HEK293T (cell line): ENCODE measurements at regions not wholly inside any gene's neighbourhood (a gene's known extent, or its start where the extent isn't known, plus 50 kb on each side); places are given as distances from the start of the nearest gene placed in this dataset.

Source experiments
- CTCF ChIA-PET: fragments of 350-600 bp; formaldehyde crosslinking; extraction: SDS; loops from one replicate; lab custom pipeline; 2021; ENCODE audit warnings: antibody characterized with exemption, inconsistent platforms; lab: Yijun Ruan, JAX
- POLR2A ChIA-PET: fragments of 350-600 bp; formaldehyde crosslinking; extraction: SDS; loops from one replicate; lab custom pipeline; 2020; ENCODE audit warnings: antibody characterized with exemption, inconsistent platforms; lab: Yijun Ruan, JAX
- DNase-seq: peaks from one replicate; pipeline ENCODE4 v3.0.0; 2012; ENCODE audit warnings: mixed read lengths; ENCODE audit errors: extremely low spot score
- ARNT ChIP-seq: fragments of 450-650 bp; IDR thresholded peaks from 2 replicates; pipeline ENCODE4 v1.6.1; 2017; ENCODE audit warnings: mild to moderate bottlenecking
- BHLHE40 ChIP-seq: fragments of 450-650 bp; IDR thresholded peaks from 2 replicates; pipeline ENCODE4 v1.6.1; 2016; ENCODE audit warnings: mild to moderate bottlenecking, moderate library complexity, borderline replicate concordance
- CTBP1 ChIP-seq: fragments of 450-650 bp; IDR thresholded peaks from 2 replicates; pipeline ENCODE4 v1.6.1; 2016; ENCODE audit warnings: borderline replicate concordance
- ELF4 ChIP-seq: fragments of 450-650 bp; IDR thresholded peaks from 2 replicates; pipeline ENCODE4 v1.6.1; 2017; ENCODE audit warnings: antibody characterized with exemption
- FOXA1 ChIP-seq: fragments of 450-650 bp; IDR thresholded peaks from 2 replicates; pipeline ENCODE4 v1.6.1; 2016; ENCODE audit warnings: mild to moderate bottlenecking
- FOXK2 ChIP-seq: fragments of 450-650 bp; IDR thresholded peaks from 2 replicates; pipeline ENCODE4 v1.6.1; 2016; ENCODE audit warnings: mild to moderate bottlenecking
- FOXM1 ChIP-seq: fragments of 450-650 bp; IDR thresholded peaks from 2 replicates; pipeline ENCODE4 v1.6.1; 2017; ENCODE audit warnings: mild to moderate bottlenecking, borderline replicate concordance
- HDGF ChIP-seq: fragments of 450-650 bp; IDR thresholded peaks from 2 replicates; pipeline ENCODE4 v1.6.1; 2017; ENCODE audit warnings: antibody characterized with exemption, borderline replicate concordance
- L3MBTL2 ChIP-seq: fragments of 450-650 bp; conservative IDR thresholded peaks from 2 replicates; pipeline ENCODE4 v1.6.1; 2016; ENCODE audit warnings: mild to moderate bottlenecking
- LEF1 ChIP-seq: fragments of 450-650 bp; IDR thresholded peaks from 2 replicates; pipeline ENCODE4 v1.6.1; 2017; ENCODE audit warnings: mild to moderate bottlenecking, borderline replicate concordance
- NFRKB ChIP-seq: fragments of 450-650 bp; IDR thresholded peaks from 2 replicates; pipeline ENCODE4 v1.6.1; 2016; ENCODE audit warnings: mild to moderate bottlenecking, moderate library complexity
- PKNOX1 ChIP-seq: fragments of 450-650 bp; IDR thresholded peaks from 2 replicates; pipeline ENCODE4 v1.6.1; 2016
- SP1 ChIP-seq: fragments of 450-650 bp; IDR thresholded peaks from 2 replicates; pipeline ENCODE4 v1.6.1; 2017
- SUZ12 ChIP-seq: fragments of 450-650 bp; IDR thresholded peaks from 2 replicates; pipeline ENCODE4 v1.6.1; 2016; ENCODE audit warnings: mild to moderate bottlenecking
- TARDBP ChIP-seq: fragments of 450-650 bp; IDR thresholded peaks from 2 replicates; pipeline ENCODE4 v1.6.1; 2016
- ZNF384 ChIP-seq: fragments of 450-650 bp; IDR thresholded peaks from 2 replicates; pipeline ENCODE4 v1.6.1; 2016

GRCh38 chr22:44578110-44578457 lies 80.1 kb upstream of the RTL6 start:
- POLR2A ChIA-PET = no interaction called here
- CTCF ChIA-PET = no interaction called here

GRCh38 chr22:44577391-44578109 lies 79.5 kb upstream of the RTL6 start:
- POLR2A ChIA-PET = no interaction called here
- CTCF ChIA-PET = no interaction called here
- no peak for DNase-seq
- TF ChIP-seq HDGF (no peak), ELF4 (no peak), L3MBTL2 (no peak), ARNT (no peak), BHLHE40 (no peak)

More at GRCh38 chr22:44578110-44578457, 80.1 kb upstream of the RTL6 start:
- no peak for TF ChIP-seq FOXK2
- no peak for TF ChIP-seq TARDBP
- no peak for TF ChIP-seq FOXA1
- no peak for TF ChIP-seq HDGF
- TF ChIP-seq FOXM1 = no peak
- no peak for TF ChIP-seq PKNOX1
- TF ChIP-seq NFRKB = no peak
- TF ChIP-seq ZNF384 = no peak
- TF ChIP-seq BHLHE40 = no peak
- no peak for TF ChIP-seq SUZ12
- no peak for TF ChIP-seq SP1
- no peak for TF ChIP-seq ARNT
- no peak for DNase-seq

- DNase-seq = no peak
- ChIA-PET CTCF (no interaction called here), POLR2A (no interaction called here)
- TF ChIP-seq PKNOX1 (no peak), FOXA1 (no peak), BHLHE40 (no peak), FOXM1 (no peak), FOXK2 (no peak), SP1 (no peak), HDGF (no peak), SUZ12 (no peak)
These were observed 78.6 kb upstream of the RTL6 start for GRCh38 chr22:44576311-44577260.

- DNase-seq = no peak
- POLR2A ChIA-PET = no interaction called here
- TF ChIP-seq L3MBTL2 = no peak
- no peak for TF ChIP-seq SP1
- TF ChIP-seq LEF1 = no peak
- TF ChIP-seq ZNF384 = no peak
- TF ChIP-seq NFRKB = no peak
- no peak for TF ChIP-seq FOXA1
- CTCF ChIA-PET = no interaction called here
These were observed 77.6 kb upstream of the RTL6 start for GRCh38 chr22:44575381-44576268.

GRCh38 chr22:44574640-44575380 lies 76.8 kb upstream of the RTL6 start:
- DNase-seq = no peak
- CTCF ChIA-PET = no interaction called here
- TF ChIP-seq SUZ12 (no peak), FOXM1 (no peak), BHLHE40 (no peak), FOXK2 (no peak), CTBP1 (no peak), TARDBP (no peak), L3MBTL2 (no peak), ELF4 (no peak), ZNF384 (no peak), SP1 (no peak), LEF1 (no peak), HDGF (no peak), FOXA1 (no peak), NFRKB (no peak)
- POLR2A ChIA-PET = no interaction called here

- ChIA-PET POLR2A (no interaction called here), CTCF (no interaction called here)
- TF ChIP-seq LEF1 = no peak
- no peak for TF ChIP-seq FOXM1
- no peak for TF ChIP-seq FOXA1
- DNase-seq = no peak
These were observed 76.1 kb upstream of the RTL6 start for GRCh38 chr22:44574057-44574639.
